ENCODE measurements at regions not wholly inside any gene's neighbourhood (a gene's known extent, or its start where the extent isn't known, plus 50 kb on each side); places are given as distances from the start of the nearest gene placed in this dataset.

- no peak for TF ChIP-seq CTCF (IDR thresholded peaks at IDR 0.05; ENCODE audit: low read depth, low read length, missing input control)
- TF ChIP-seq TAF1 (conservative IDR thresholded peaks at IDR 0.05) = no peak
- no peak for TF ChIP-seq GABPA (IDR thresholded peaks at IDR 0.05 in 1 of 2, conservative IDR thresholded peaks at IDR 0.05 in 1 of 2)
- no peak for TF ChIP-seq ZBTB33 (IDR thresholded peaks at IDR 0.05)
- TF ChIP-seq NR2F2 (IDR thresholded peaks at IDR 0.05) = no peak
- TF ChIP-seq, protein P1, sequence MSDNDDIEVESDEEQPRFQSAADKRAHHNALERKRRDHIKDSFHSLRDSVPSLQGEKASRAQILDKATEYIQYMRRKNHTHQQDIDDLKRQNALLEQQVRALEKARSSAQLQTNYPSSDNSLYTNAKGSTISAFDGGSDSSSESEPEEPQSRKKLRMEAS (IDR thresholded peaks at IDR 0.05) = no peak
- no peak for TF ChIP-seq RAD21 (IDR thresholded peaks at IDR 0.05)
- TF ChIP-seq, protein P2, sequence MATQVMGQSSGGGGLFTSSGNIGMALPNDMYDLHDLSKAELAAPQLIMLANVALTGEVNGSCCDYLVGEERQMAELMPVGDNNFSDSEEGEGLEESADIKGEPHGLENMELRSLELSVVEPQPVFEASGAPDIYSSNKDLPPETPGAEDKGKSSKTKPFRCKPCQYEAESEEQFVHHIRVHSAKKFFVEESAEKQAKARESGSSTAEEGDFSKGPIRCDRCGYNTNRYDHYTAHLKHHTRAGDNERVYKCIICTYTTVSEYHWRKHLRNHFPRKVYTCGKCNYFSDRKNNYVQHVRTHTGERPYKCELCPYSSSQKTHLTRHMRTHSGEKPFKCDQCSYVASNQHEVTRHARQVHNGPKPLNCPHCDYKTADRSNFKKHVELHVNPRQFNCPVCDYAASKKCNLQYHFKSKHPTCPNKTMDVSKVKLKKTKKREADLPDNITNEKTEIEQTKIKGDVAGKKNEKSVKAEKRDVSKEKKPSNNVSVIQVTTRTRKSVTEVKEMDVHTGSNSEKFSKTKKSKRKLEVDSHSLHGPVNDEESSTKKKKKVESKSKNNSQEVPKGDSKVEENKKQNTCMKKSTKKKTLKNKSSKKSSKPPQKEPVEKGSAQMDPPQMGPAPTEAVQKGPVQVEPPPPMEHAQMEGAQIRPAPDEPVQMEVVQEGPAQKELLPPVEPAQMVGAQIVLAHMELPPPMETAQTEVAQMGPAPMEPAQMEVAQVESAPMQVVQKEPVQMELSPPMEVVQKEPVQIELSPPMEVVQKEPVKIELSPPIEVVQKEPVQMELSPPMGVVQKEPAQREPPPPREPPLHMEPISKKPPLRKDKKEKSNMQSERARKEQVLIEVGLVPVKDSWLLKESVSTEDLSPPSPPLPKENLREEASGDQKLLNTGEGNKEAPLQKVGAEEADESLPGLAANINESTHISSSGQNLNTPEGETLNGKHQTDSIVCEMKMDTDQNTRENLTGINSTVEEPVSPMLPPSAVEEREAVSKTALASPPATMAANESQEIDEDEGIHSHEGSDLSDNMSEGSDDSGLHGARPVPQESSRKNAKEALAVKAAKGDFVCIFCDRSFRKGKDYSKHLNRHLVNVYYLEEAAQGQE (IDR thresholded peaks at IDR 0.05) = no peak
These were observed 101.0 kb upstream of the PRMT8 start for GRCh38 chr12:3389986-3390385.
